Activated CD4-positive, alpha-beta memory T cell treated with anti-CD3 and anti-CD28 coated beads, Interleukin-2, amount 10 ng/mL, durations not matched to agents 7 days and 5 days (primary cell): ENCODE measurements at regions not wholly inside any gene's neighbourhood (a gene's known extent, or its start where the extent isn't known, plus 50 kb on each side); places are given as distances from the start of the nearest gene placed in this dataset.

ENCODE experiments used
- CTCF ChIA-PET: fragments of 350-600 bp; sonication (Branson Sonifier 250); formaldehyde crosslinking; loops from one replicate; lab custom pipeline; 2021; ENCODE audit warnings: antibody characterized with exemption, inconsistent platforms; lab: Charles Lee
- POLR2A ChIA-PET: fragments of 350-600 bp; sonication (Branson Sonifier 250); formaldehyde crosslinking; loops from one replicate; lab custom pipeline; 2021; ENCODE audit warnings: antibody characterized with exemption; lab: Charles Lee
- DNase-seq: peaks from one replicate; pipeline ENCODE4 v3.0.0-alpha.2; 2020
- H3K27ac Mint-ChIP-seq: one replicate; pipeline ENCODE4 v1.8.0; 2021; ENCODE audit warnings: mild to moderate bottlenecking, mixed read lengths
- H3K27me3 Mint-ChIP-seq: one replicate; pipeline ENCODE4 v1.8.0; 2021; ENCODE audit warnings: mixed read lengths
- H3K36me3 Mint-ChIP-seq: one replicate; pipeline ENCODE4 v1.8.0; 2021; ENCODE audit warnings: low read depth, mixed read lengths
- H3K4me1 Mint-ChIP-seq: one replicate; pipeline ENCODE4 v1.8.0; 2021; ENCODE audit warnings: mixed read lengths
- H3K4me3 Mint-ChIP-seq: one replicate; pipeline ENCODE4 v1.8.0; 2021; ENCODE audit warnings: mild to moderate bottlenecking, mixed read lengths
- H3K9me3 Mint-ChIP-seq: one replicate; pipeline ENCODE4 v1.8.0; 2021; ENCODE audit warnings: mixed read lengths

- ChIA-PET POLR2A (no interaction called here), CTCF (no interaction called here)
- H3K27me3 Mint-ChIP-seq = no peaks in the 10 kb centered on the region
- no peak overlapping the region for H3K4me3 Mint-ChIP-seq
- DNase-seq = no peak
- H3K4me1 Mint-ChIP-seq = no peaks in the 10 kb centered on the region
- no peak overlapping the region for H3K27ac Mint-ChIP-seq
- H3K9me3 Mint-ChIP-seq = no peaks in the 10 kb centered on the region
- H3K36me3 Mint-ChIP-seq = no peaks in the 10 kb centered on the region
Observed at GRCh38 chrX:7318661-7319060, 170.7 kb upstream of the PUDP start.

GRCh38 chrX:7318241-7318640 is 170.3 kb upstream of the PUDP start:
- Mint-ChIP-seq H3K27me3 (no peaks in the 10 kb centered on the region), H3K9me3 (no peaks in the 10 kb centered on the region), H3K27ac (no peak overlapping the region), H3K4me3 (no peak overlapping the region), H3K36me3 (no peaks in the 10 kb centered on the region), H3K4me1 (no peaks in the 10 kb centered on the region)
- CTCF ChIA-PET = no interaction called here
- POLR2A ChIA-PET = no interaction called here
- no peak for DNase-seq

GRCh38 chrX:7316887-7317286 is 168.9 kb upstream of the PUDP start:
- ChIA-PET POLR2A (no interaction called here), CTCF (no interaction called here)
- H3K36me3 Mint-ChIP-seq = no peaks in the 10 kb centered on the region
- no peaks in the 10 kb centered on the region for H3K27me3 Mint-ChIP-seq
- DNase-seq = no peak
- no peak overlapping the region for H3K27ac Mint-ChIP-seq
- no peaks in the 10 kb centered on the region for H3K9me3 Mint-ChIP-seq
- no peak overlapping the region for H3K4me3 Mint-ChIP-seq
- H3K4me1 Mint-ChIP-seq = no peaks in the 10 kb centered on the region

- POLR2A ChIA-PET = no interaction called here
- no peaks in the 10 kb centered on the region for H3K36me3 Mint-ChIP-seq
- H3K27me3 Mint-ChIP-seq = no peaks in the 10 kb centered on the region
- no peak overlapping the region for H3K27ac Mint-ChIP-seq
- no peak for DNase-seq
- H3K4me3 Mint-ChIP-seq = no peak overlapping the region
- no peaks in the 10 kb centered on the region for H3K9me3 Mint-ChIP-seq
- CTCF ChIA-PET = no interaction called here
- no peaks in the 10 kb centered on the region for H3K4me1 Mint-ChIP-seq
Observed at GRCh38 chrX:7316280-7316679, 168.3 kb upstream of the PUDP start.

GRCh38 chrX:7314425-7314824 is 166.5 kb upstream of the PUDP start:
- H3K4me1 Mint-ChIP-seq = no peaks in the 10 kb centered on the region
- POLR2A ChIA-PET = no interaction called here
- CTCF ChIA-PET = no interaction called here

GRCh38 chrX:7307720-7308119 is 159.8 kb upstream of the PUDP start:
- ChIA-PET POLR2A (no interaction called here), CTCF (no interaction called here)
- Mint-ChIP-seq H3K27ac (no peak overlapping the region), H3K4me3 (no peak overlapping the region), H3K9me3 (no peaks in the 10 kb centered on the region), H3K27me3 (no peaks in the 10 kb centered on the region), H3K4me1 (no peaks in the 10 kb centered on the region), H3K36me3 (peaks cover 3% of the 10 kb centered on the region)
- no peak for DNase-seq

More at GRCh38 chrX:7314425-7314824, 166.5 kb upstream of the PUDP start:
- no peak for DNase-seq
- no peaks in the 10 kb centered on the region for H3K36me3 Mint-ChIP-seq
- H3K4me3 Mint-ChIP-seq = no peak overlapping the region
- H3K9me3 Mint-ChIP-seq = no peaks in the 10 kb centered on the region
- H3K27me3 Mint-ChIP-seq = no peaks in the 10 kb centered on the region
- no peak overlapping the region for H3K27ac Mint-ChIP-seq

GRCh38 chrX:7294483-7294882 is 146.5 kb upstream of the PUDP start:
- Mint-ChIP-seq H3K27ac (no peak overlapping the region), H3K36me3 (no peaks in the 10 kb centered on the region), H3K9me3 (no peaks in the 10 kb centered on the region), H3K4me3 (no peak overlapping the region), H3K27me3 (no peaks in the 10 kb centered on the region), H3K4me1 (no peaks in the 10 kb centered on the region)
- ChIA-PET CTCF (no interaction called here), POLR2A (no interaction called here)
- DNase-seq = no peak

- Mint-ChIP-seq H3K27me3 (no peaks in the 10 kb centered on the region), H3K36me3 (no peaks in the 10 kb centered on the region), H3K9me3 (no peaks in the 10 kb centered on the region), H3K4me3 (no peak overlapping the region), H3K27ac (no peak overlapping the region), H3K4me1 (no peaks in the 10 kb centered on the region)
- CTCF ChIA-PET = no interaction called here
- no peak for DNase-seq
- POLR2A ChIA-PET = no interaction called here
Observed at GRCh38 chrX:7286168-7286837, 138.3 kb upstream of the PUDP start.

GRCh38 chrX:7285765-7286164 is 137.8 kb upstream of the PUDP start:
- no peaks in the 10 kb centered on the region for H3K27me3 Mint-ChIP-seq
- H3K27ac Mint-ChIP-seq = no peak overlapping the region
- H3K36me3 Mint-ChIP-seq = no peaks in the 10 kb centered on the region
- no peak overlapping the region for H3K4me3 Mint-ChIP-seq
- ChIA-PET POLR2A (no interaction called here), CTCF (no interaction called here)
- DNase-seq = no peak
- no peaks in the 10 kb centered on the region for H3K4me1 Mint-ChIP-seq
- no peaks in the 10 kb centered on the region for H3K9me3 Mint-ChIP-seq

GRCh38 chrX:7283741-7284140 is 135.8 kb upstream of the PUDP start:
- POLR2A ChIA-PET = no interaction called here
- H3K9me3 Mint-ChIP-seq = no peaks in the 10 kb centered on the region
- no peaks in the 10 kb centered on the region for H3K4me1 Mint-ChIP-seq
- H3K4me3 Mint-ChIP-seq = no peak overlapping the region
- no peaks in the 10 kb centered on the region for H3K27me3 Mint-ChIP-seq
- H3K27ac Mint-ChIP-seq = no peak overlapping the region
- no peak for DNase-seq
- CTCF ChIA-PET = no interaction called here
- H3K36me3 Mint-ChIP-seq = no peaks in the 10 kb centered on the region

- Mint-ChIP-seq H3K36me3 (no peaks in the 10 kb centered on the region), H3K4me1 (no peaks in the 10 kb centered on the region), H3K27me3 (no peaks in the 10 kb centered on the region), H3K9me3 (no peaks in the 10 kb centered on the region), H3K4me3 (no peak overlapping the region), H3K27ac (no peak overlapping the region)
- ChIA-PET POLR2A (no interaction called here), CTCF (no interaction called here)
- no peak for DNase-seq
Observed at GRCh38 chrX:7280520-7280919, 132.6 kb upstream of the PUDP start.

- Mint-ChIP-seq H3K4me3 (no peak overlapping the region), H3K9me3 (no peaks in the 10 kb centered on the region), H3K36me3 (no peaks in the 10 kb centered on the region), H3K27ac (no peak overlapping the region), H3K27me3 (no peaks in the 10 kb centered on the region), H3K4me1 (no peaks in the 10 kb centered on the region)
- DNase-seq = no peak
- ChIA-PET POLR2A (no interaction called here), CTCF (no interaction called here)
Observed at GRCh38 chrX:7272346-7272745, 124.4 kb upstream of the PUDP start.

GRCh38 chrX:7270933-7271332 is 123.0 kb upstream of the PUDP start:
- no peak for DNase-seq
- no peak overlapping the region for H3K27ac Mint-ChIP-seq
- no peak overlapping the region for H3K4me3 Mint-ChIP-seq
- ChIA-PET POLR2A (no interaction called here), CTCF (no interaction called here)
- H3K27me3 Mint-ChIP-seq = no peaks in the 10 kb centered on the region
- no peaks in the 10 kb centered on the region for H3K36me3 Mint-ChIP-seq
- H3K4me1 Mint-ChIP-seq = no peaks in the 10 kb centered on the region
- H3K9me3 Mint-ChIP-seq = no peaks in the 10 kb centered on the region

- CTCF ChIA-PET = no interaction called here
- no peak for DNase-seq
- Mint-ChIP-seq H3K27me3 (no peaks in the 10 kb centered on the region), H3K27ac (no peak overlapping the region), H3K4me3 (no peak overlapping the region), H3K9me3 (no peaks in the 10 kb centered on the region), H3K4me1 (no peaks in the 10 kb centered on the region), H3K36me3 (no peaks in the 10 kb centered on the region)
- POLR2A ChIA-PET = no interaction called here
Observed at GRCh38 chrX:7269991-7270390, 122.0 kb upstream of the PUDP start.
